Activated gamma-delta T cell treated with Interleukin-2 at 50 U/mL for 16 hours (primary cell): ENCODE measurements at regions not wholly inside any gene's neighbourhood (a gene's known extent, or its start where the extent isn't known, plus 50 kb on each side); places are given as distances from the start of the nearest gene placed in this dataset.

ENCODE experiments used
- DNase-seq: peaks from one replicate; pipeline ENCODE4 v3.0.0-alpha.2; 2020

DNA sequence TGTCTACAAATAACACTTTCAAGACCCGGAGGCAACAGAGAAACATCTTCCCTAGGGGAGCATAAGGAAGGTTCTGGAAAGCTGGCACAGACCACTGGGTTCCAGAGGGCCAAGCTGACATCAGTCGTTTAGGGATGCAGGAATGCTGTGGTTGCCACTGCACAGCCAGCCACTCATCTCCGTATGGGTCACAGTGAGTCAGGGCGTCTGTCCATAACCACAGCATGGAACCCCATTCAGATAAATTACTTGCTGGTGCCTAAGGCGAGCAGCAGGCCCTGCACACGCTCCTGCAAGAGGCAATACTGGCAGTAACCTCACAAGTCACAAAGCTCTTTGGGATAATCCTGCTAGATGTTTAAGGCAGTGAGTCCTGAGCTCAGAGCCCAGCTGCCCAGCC is 140.9 kb upstream of the UBL3 start:
- no peak for DNase-seq

DNA sequence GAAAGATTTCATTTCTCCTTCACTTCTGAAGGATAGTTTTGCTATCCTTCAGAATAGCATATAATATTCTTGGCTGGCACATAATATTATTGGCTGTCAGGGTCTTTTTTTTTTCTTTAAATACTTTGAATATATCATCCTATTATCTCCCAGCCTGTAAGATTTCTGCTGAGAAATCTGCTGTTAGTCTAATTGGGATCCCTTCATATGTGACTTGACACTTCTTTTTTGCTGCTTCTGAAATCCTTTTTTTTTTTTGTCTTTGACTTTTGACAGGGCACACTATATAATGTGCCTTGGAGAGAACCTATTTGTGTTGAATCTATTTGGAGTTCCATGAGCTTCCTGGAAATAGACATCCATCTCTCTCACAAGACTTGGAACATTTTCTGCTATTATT is 136.9 kb upstream of the UBL3 start:
- no peak for DNase-seq

- DNase-seq: no peak
These were observed 129.9 kb upstream of the UBL3 start for GRCh38 chr13:29980339-29980738.

- no peak for DNase-seq
These were observed 127.8 kb upstream of the UBL3 start for GRCh38 chr13:29978211-29978610.

GRCh38 chr13:29977476-29978120 is 127.2 kb upstream of the UBL3 start:
- no peak for DNase-seq

DNA sequence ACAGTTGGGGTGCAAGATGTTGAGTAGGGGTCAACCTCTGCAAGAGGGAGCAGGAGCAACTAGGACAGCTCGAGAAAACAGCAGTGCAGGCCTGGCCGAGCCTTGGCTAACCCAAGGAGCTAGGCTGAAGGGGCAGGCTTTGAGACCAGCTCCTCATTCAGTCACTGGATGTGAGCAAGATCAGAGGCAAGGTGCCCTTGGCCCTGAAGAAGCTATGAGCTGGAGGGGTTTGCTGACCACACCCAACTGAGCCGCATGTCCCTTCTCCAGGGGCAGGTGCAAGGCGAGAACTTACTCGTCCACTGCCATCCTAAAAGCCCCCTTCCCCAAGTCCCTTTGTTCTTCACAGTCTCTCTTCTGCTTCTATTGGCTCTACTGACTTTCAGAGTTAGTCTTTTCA is 126.1 kb upstream of the UBL3 start:
- no peak for DNase-seq

- no peak for DNase-seq
These were observed 124.9 kb upstream of the UBL3 start for GRCh38 chr13:29975283-29975682.

GRCh38 chr13:29969286-29969685 is 118.9 kb upstream of the UBL3 start:
- no peak for DNase-seq

DNA sequence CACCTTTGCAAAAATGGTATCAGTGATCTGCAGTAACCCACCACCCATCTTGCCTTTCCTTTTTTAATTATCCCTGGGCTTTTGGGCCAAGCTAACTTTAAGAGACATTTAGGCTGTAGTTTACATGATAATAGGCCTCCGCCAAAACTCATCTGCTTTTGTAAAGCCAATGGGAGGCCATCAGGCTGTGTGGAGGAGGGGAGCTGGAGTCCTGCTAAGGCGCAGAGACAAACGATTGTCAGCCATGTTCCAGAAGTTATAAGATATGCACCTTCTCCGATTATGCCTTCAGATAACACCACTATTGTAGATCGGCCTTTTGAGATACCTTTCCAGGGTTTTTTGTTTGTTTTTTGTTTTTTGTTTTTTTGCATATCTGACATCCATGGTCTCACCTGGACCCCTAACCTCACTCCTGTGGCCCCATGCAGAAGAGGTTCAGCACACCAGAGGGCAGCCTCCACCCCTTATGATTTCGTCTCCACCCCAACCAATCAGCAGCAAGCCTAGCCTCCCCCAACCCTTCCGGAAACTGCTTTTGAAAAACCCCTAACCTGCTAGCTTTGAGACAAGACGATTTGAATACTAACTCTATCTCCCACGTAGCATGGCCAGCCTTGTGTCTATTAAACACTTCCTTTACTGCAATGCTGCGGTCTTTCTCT is 113.9 kb upstream of the UBL3 start:
- no peak for DNase-seq

GRCh38 chr13:29963089-29963488 is 112.7 kb upstream of the UBL3 start:
- DNase-seq: no peak

- no peak for DNase-seq
These were observed 110.7 kb upstream of the UBL3 start for GRCh38 chr13:29961036-29961670.

DNA sequence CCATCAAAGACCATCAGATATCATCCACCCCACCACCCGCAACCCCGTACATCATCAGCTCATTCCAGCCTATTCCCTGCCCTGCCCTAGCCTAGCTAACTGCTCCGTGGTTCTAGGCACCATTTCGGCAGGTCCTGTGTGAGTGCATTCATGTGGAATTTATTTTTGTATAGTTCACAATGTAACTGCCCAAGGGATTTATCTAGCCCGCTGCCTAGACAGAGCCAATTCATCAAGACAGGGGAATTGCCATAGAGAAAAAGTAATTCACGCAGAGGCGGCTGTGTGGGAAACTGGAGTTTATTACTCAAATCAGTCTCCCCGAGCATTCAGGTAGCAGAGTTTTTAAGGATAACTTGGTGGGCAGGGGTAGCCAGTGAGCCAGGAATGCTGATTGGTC is 109.2 kb upstream of the UBL3 start:
- no peak for DNase-seq

DNA sequence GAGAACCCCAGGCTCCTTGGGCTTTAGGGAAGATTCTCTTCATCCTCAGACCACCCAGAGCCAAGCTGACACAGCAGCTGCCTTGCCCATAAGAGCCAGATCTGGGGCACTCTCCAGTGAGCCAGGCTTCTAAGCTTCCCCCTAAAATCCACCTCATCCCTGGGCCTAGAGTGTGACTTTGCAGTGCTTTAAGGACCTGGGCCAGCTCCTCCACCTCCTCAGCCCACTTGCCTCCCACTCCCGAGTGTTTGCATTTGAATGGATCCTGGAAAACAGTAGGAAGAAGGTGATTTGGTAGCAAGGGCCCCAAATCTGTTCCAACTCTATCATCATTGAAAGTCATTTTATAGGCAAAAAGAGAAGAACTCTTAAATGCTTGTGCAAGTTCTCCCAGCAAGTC is 108.7 kb upstream of the UBL3 start:
- DNase-seq: no peak

- DNase-seq: peak; percentile 19
These were observed 108.1 kb upstream of the UBL3 start for GRCh38 chr13:29958476-29958875.

DNA sequence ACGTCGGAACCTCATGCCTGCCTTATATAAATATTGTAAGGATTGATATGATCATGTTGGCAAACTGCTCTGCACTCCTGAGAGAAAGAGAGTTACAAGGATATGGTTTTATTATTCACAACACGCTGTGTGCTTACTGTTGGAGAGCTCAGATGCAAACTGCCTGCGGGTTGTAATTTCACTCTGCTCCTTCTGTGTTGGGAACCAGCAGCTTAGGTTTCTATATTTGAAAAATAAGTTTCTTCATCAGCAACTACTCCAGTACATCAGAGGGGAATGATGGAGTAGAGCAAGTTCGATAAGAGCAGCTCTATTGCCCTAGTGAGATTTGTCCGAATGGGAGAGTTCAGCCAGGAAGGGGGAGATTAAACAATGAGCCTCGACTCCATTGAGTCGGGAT is 106.9 kb upstream of the UBL3 start:
- no peak for DNase-seq

DNA sequence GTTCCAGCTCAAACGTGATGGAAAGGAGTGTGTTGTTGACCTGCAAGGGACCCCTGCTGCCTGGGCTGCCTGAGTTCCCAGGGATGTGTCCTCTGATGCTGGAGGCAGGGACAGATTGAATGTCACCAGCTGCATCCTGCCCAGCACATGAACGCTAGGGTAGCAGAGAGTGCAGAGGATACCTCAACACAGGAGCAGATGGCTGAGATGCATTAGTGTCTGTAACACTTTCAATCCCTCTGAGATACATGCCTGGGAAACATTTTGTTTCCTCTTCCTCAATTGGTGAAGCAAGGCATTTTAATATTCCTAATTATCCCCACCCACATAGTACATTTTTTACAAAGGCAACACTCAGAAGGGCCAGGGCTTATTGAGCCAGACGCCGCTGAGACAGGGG is 106.4 kb upstream of the UBL3 start:
- DNase-seq: no peak

DNA sequence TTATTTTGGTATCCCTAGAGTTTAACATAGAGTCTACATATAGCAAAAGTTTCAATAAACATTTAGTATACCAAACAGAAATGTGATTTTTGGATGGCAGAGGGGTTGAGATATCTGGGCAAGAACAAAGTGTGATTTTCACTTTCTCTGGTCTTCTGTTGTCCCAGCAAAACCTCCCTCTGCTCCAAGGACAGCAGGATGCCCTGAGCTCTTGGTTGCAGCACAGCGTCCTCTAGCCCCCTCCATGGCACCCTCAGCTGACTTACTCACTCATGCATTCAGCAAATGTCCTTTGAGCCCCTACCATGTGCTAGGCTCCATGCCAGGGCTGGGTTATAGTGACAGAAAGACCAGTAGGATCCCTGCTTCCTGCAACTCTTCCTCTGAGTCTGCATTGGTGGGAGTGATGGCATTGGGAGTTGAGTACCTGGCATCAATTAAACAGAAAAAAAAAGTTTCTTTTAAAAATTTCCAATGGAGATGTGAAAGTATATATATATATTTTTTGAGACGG is 104.8 kb upstream of the UBL3 start:
- no peak for DNase-seq

GRCh38 chr13:29954082-29955028 is 103.9 kb upstream of the UBL3 start:
- peak; percentile 41 for DNase-seq

- DNase-seq: no peak
These were observed 103.1 kb upstream of the UBL3 start for GRCh38 chr13:29953542-29953941.

DNA sequence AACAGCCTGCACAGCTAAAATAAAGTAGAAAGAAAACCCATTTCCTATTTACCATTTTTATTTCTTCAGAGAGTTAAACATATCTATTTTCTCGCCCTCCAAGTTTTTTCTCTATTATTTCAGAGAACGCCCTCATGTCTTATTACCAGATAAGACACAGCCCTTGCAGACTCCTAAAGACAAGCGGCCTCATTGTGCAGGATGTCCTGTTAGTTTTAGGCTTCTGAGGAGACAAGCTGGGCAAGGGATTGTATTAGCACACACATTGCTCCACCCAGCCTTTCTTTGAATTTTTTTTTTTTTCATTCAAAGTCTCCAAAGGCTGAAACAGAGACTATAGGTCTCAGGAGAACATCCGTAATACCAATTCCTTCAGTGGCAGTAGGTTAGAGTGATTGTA is 101.8 kb upstream of the UBL3 start:
- no peak for DNase-seq

DNA sequence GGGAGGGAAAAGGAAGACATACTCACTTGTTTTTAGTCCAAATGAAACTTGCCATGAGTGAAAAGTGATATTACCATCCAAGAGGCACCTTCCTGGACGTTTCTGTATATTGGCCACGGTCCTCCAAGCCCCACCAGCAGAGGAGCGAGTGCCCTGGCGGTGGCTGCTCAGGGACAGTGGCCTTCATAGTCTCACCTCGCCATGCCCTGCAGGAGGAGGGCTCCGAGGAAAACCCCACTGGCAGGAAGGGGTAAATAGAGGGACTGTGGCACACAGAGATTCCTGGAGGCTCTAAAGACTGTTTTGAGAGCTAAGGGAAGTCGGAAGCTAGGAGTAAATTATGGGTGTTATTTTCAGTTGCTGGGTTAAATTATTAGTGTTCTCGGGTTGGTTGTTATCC is 98.4 kb upstream of the UBL3 start:
- no peak for DNase-seq

- DNase-seq: no peak
These were observed 97.8 kb upstream of the UBL3 start for GRCh38 chr13:29948244-29948643.

- DNase-seq: no peak
These were observed 97.4 kb upstream of the UBL3 start for GRCh38 chr13:29947839-29948238.
